HEK293 (cell line): ENCODE measurements at regions not wholly inside any gene's neighbourhood (a gene's known extent, or its start where the extent isn't known, plus 50 kb on each side); places are given as distances from the start of the nearest gene placed in this dataset.

Experiments used
- CTCF ChIA-PET: fragments of 350-600 bp; formaldehyde crosslinking; extraction: SDS; loops from one replicate; lab custom pipeline; 2021; ENCODE audit warnings: antibody characterized with exemption; lab: Yijun Ruan, JAX
- POLR2A ChIA-PET: fragments of 300-600 bp; formaldehyde crosslinking; extraction: SDS; loops from one replicate; lab custom pipeline; 2020; ENCODE audit warnings: antibody characterized with exemption, inconsistent platforms; lab: Yijun Ruan, JAX
- H3K27ac ChIP-seq: fragments of 200-500 bp; sonication (Bioruptor generic); 2 replicates; pipeline ENCODE4 v1.5.1; 2014; ENCODE audit warnings: low read depth, low read length, control low read depth, inconsistent platforms; ENCODE audit errors: extremely low read depth
- H3K36me3 ChIP-seq, 2 experiments: fragments of 200-500 bp in 1 of 2; sonication (Bioruptor generic) in 1 of 2; 1 replicate in 1 of 2; 2 replicates in 1 of 2; pipeline ENCODE4 v1.5.1; 2014 to 2017; ENCODE audit warnings: inconsistent platforms in 2 of 2, low read length in 2 of 2; ENCODE audit not compliant: control insufficient read depth in 2 of 2, insufficient read depth in 1 of 2
- H3K4me1 ChIP-seq: fragments of 200-500 bp; sonication (Bioruptor generic); 2 replicates; pipeline ENCODE4 v1.5.1; 2014; ENCODE audit warnings: mild to moderate bottlenecking, low read length, inconsistent platforms; ENCODE audit not compliant: control insufficient read depth, insufficient read depth
- H3K4me3 ChIP-seq: 2 replicates; pipeline ENCODE4 v1.5.1; 2011; ENCODE audit warnings: low read depth, mild to moderate bottlenecking, control low read depth, low read length, moderate library complexity
- H3K9me3 ChIP-seq: fragments of 200-500 bp; sonication (Bioruptor generic); 2 replicates; pipeline ENCODE4 v1.5.1; 2014; ENCODE audit warnings: low read depth, low read length, inconsistent platforms; ENCODE audit not compliant: control insufficient read depth, insufficient read depth
- GLI4 ChIP-seq: fragments of 450-650 bp; formaldehyde crosslinking; IDR thresholded peaks from 2 replicates; pipeline ENCODE4 v1.5.1; 2016; ENCODE audit warnings: missing biosample characterization, missing genetic modification characterization
- SP2 ChIP-seq: fragments of 450-650 bp; formaldehyde crosslinking; IDR thresholded peaks from 2 replicates; pipeline ENCODE4 v1.5.1; 2016; ENCODE audit warnings: missing biosample characterization, missing genetic modification characterization
- SP7 ChIP-seq: fragments of 450-650 bp; formaldehyde crosslinking; IDR thresholded peaks from 2 replicates; pipeline ENCODE4 v1.5.1; 2016; ENCODE audit warnings: missing biosample characterization, missing genetic modification characterization
- TRIM28 ChIP-seq: IDR thresholded peaks from 2 replicates; pipeline ENCODE4 v1.6.1; 2011; ENCODE audit warnings: low read length, control low read depth, borderline replicate concordance
- YY1 ChIP-seq: fragments of 450-650 bp; formaldehyde crosslinking; IDR thresholded peaks from 2 replicates; pipeline ENCODE4 v1.5.1; 2018; ENCODE audit warnings: missing biosample characterization, missing genetic modification characterization
- ZBTB8A ChIP-seq: fragments of 450-650 bp; formaldehyde crosslinking; IDR thresholded peaks from 2 replicates; pipeline ENCODE4 v1.5.1; 2016; ENCODE audit warnings: missing biosample characterization, missing genetic modification characterization
- ZFP37 ChIP-seq: fragments of 450-650 bp; formaldehyde crosslinking; IDR thresholded peaks from 2 replicates; pipeline ENCODE4 v1.5.1; 2016; ENCODE audit warnings: missing biosample characterization, missing genetic modification characterization
- ZNF146 ChIP-seq: fragments of 450-650 bp; formaldehyde crosslinking; IDR thresholded peaks from 2 replicates; pipeline ENCODE4 v1.5.1; 2016; ENCODE audit warnings: missing biosample characterization, missing genetic modification characterization
- ZNF292 ChIP-seq: fragments of 450-650 bp; formaldehyde crosslinking; IDR thresholded peaks from 2 replicates; pipeline ENCODE4 v1.5.1; 2016; ENCODE audit warnings: low read depth, missing biosample characterization, missing genetic modification characterization, borderline replicate concordance
- ZNF335 ChIP-seq: fragments of 450-650 bp; formaldehyde crosslinking; conservative IDR thresholded peaks from 2 replicates; pipeline ENCODE4 v1.5.1; 2016; ENCODE audit warnings: missing biosample characterization, missing genetic modification characterization
- ZNF354C ChIP-seq: fragments of 450-650 bp; formaldehyde crosslinking; IDR thresholded peaks from 2 replicates; pipeline ENCODE4 v1.5.1; 2016; ENCODE audit warnings: missing biosample characterization, missing genetic modification characterization, low read depth, borderline replicate concordance
- ZNF404 ChIP-seq: fragments of 450-650 bp; formaldehyde crosslinking; IDR thresholded peaks from 2 replicates; pipeline ENCODE4 v1.5.1; 2017; ENCODE audit warnings: missing biosample characterization, missing genetic modification characterization
- ZNF416 ChIP-seq: fragments of 450-650 bp; formaldehyde crosslinking; IDR thresholded peaks from 2 replicates; pipeline ENCODE4 v1.5.1; 2016; ENCODE audit warnings: missing biosample characterization, missing genetic modification characterization
- ZNF544 ChIP-seq: fragments of 450-650 bp; formaldehyde crosslinking; IDR thresholded peaks from 2 replicates; pipeline ENCODE4 v1.5.0; 2017; ENCODE audit warnings: missing biosample characterization, missing genetic modification characterization
- ZNF677 ChIP-seq: fragments of 450-650 bp; IDR thresholded peaks from 2 replicates; pipeline ENCODE4 v1.5.0; 2018; ENCODE audit warnings: missing biosample characterization, mild to moderate bottlenecking, missing genetic modification characterization, moderate library complexity
- TF ChIP-seq, protein P1 (sequence below): fragments of 450-650 bp; formaldehyde crosslinking; conservative IDR thresholded peaks from 2 replicates; pipeline ENCODE4 v1.5.1; 2016; ENCODE audit warnings: low read depth, missing biosample characterization, missing genetic modification characterization
- TF ChIP-seq, protein P2 (sequence below): fragments of 450-650 bp; formaldehyde crosslinking; IDR thresholded peaks from 2 replicates; pipeline ENCODE4 v1.5.1; 2016; ENCODE audit warnings: missing biosample characterization, missing genetic modification characterization
- TF ChIP-seq, protein P3 (sequence below): fragments of 450-650 bp; formaldehyde crosslinking; IDR thresholded peaks from 2 replicates; pipeline ENCODE4; 2016; ENCODE audit warnings: missing biosample characterization, missing genetic modification characterization
- TF ChIP-seq, protein P4 (sequence below): fragments of 450-650 bp; formaldehyde crosslinking; IDR thresholded peaks from 2 replicates; pipeline ENCODE4 v1.5.1; 2016; ENCODE audit warnings: missing biosample characterization, missing genetic modification characterization
- TF ChIP-seq, protein P5 (sequence below): fragments of 450-650 bp; formaldehyde crosslinking; IDR thresholded peaks from 2 replicates; pipeline ENCODE4 v1.5.1; 2017; ENCODE audit warnings: missing biosample characterization, missing genetic modification characterization

DNA sequence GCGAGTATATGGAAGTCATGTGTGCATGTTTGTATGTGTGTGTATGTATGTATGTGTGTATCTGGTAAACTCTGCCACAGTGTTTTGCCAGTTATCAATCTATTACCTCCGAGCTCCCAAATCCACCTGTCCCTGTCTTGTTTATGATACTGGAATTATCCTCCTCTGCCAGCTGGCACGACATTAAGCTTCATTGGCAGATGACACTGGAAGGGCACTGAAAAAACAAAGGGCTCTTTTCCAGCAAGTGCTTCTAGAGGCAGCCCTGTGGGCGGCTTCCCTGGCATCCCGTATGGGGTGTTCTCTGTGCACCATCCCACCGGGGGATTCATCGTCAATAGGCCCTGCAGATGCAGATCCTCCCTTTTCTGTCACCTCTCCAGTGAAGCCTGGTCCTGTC is 221.5 kb downstream of the MSX2 start (continued):
- TF ChIP-seq, protein P1, sequence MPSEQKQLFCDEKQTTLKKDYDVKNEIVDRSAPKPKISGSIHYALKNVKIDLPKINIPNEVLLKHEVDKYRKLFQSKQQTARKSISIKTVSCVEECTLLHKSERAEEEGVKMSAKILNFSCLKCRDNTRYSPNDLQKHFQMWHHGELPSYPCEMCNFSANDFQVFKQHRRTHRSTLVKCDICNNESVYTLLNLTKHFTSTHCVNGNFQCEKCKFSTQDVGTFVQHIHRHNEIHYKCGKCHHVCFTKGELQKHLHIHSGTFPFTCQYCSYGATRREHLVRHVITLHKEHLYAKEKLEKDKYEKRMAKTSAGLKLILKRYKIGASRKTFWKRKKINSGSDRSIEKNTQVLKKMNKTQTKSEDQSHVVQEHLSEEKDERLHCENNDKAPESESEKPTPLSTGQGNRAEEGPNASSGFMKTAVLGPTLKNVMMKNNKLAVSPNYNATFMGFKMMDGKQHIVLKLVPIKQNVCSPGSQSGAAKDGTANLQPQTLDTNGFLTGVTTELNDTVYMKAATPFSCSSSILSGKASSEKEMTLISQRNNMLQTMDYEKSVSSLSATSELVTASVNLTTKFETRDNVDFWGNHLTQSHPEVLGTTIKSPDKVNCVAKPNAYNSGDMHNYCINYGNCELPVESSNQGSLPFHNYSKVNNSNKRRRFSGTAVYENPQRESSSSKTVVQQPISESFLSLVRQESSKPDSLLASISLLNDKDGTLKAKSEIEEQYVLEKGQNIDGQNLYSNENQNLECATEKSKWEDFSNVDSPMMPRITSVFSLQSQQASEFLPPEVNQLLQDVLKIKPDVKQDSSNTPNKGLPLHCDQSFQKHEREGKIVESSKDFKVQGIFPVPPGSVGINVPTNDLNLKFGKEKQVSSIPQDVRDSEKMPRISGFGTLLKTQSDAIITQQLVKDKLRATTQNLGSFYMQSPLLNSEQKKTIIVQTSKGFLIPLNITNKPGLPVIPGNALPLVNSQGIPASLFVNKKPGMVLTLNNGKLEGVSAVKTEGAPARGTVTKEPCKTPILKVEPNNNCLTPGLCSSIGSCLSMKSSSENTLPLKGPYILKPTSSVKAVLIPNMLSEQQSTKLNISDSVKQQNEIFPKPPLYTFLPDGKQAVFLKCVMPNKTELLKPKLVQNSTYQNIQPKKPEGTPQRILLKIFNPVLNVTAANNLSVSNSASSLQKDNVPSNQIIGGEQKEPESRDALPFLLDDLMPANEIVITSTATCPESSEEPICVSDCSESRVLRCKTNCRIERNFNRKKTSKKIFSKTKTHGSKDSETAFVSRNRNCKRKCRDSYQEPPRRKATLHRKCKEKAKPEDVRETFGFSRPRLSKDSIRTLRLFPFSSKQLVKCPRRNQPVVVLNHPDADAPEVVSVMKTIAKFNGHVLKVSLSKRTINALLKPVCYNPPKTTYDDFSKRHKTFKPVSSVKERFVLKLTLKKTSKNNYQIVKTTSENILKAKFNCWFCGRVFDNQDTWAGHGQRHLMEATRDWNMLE: no peak
- TF ChIP-seq YY1 (tag by site-specific recombination) (no peak), ZNF292 (tag by site-specific recombination) (no peak), ZNF146 (tag by site-specific recombination) (no peak), ZFP37 (no peak)

DNA sequence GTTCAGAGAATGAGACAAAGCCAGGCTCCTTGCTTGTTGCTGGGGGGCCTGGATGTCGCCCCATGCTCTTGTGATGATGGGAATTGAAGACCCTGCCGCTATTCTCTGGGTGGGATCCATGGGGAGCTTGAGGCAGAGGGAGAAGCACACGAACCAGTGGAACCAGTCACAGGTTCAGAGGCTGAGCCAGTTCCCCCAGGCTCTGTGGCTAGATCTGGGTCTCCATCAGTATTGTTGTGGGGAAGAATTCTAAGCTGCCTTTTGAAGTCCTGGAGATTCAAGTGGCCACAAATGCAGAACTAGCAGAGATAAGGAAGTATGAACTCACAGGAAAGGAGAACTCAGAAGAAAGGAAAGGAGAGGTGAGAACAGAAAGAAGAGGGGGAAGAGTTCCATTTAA is 219.4 kb downstream of the MSX2 start:
- TF ChIP-seq, protein P2, sequence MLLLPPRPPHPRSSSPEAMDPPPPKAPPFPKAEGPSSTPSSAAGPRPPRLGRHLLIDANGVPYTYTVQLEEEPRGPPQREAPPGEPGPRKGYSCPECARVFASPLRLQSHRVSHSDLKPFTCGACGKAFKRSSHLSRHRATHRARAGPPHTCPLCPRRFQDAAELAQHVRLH: no peak
- TF ChIP-seq ZFP37 (no peak), ZNF335 (tag by site-specific recombination) (no peak), ZNF544 (tag by site-specific recombination) (no peak), ZNF416 (tag by site-specific recombination) (no peak), GLI4 (tag by site-specific recombination) (no peak), ZNF404 (no peak), ZBTB8A (no peak), TRIM28 (no peak), ZNF354C (no peak), ZNF677 (no peak), SP2 (tag by site-specific recombination) (no peak), SP7 (tag by site-specific recombination) (no peak)
- TF ChIP-seq, protein P3, sequence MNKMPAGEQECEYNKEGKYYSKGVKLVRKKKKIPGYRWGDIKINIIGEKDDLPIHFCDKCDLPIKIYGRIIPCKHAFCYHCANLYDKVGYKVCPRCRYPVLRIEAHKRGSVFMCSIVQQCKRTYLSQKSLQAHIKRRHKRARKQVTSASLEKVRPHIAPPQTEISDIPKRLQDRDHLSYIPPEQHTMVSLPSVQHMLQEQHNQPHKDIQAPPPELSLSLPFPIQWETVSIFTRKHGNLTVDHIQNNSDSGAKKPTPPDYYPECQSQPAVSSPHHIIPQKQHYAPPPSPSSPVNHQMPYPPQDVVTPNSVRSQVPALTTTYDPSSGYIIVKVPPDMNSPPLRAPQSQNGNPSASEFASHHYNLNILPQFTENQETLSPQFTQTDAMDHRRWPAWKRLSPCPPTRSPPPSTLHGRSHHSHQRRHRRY: no peak
- TF ChIP-seq, protein P4, sequence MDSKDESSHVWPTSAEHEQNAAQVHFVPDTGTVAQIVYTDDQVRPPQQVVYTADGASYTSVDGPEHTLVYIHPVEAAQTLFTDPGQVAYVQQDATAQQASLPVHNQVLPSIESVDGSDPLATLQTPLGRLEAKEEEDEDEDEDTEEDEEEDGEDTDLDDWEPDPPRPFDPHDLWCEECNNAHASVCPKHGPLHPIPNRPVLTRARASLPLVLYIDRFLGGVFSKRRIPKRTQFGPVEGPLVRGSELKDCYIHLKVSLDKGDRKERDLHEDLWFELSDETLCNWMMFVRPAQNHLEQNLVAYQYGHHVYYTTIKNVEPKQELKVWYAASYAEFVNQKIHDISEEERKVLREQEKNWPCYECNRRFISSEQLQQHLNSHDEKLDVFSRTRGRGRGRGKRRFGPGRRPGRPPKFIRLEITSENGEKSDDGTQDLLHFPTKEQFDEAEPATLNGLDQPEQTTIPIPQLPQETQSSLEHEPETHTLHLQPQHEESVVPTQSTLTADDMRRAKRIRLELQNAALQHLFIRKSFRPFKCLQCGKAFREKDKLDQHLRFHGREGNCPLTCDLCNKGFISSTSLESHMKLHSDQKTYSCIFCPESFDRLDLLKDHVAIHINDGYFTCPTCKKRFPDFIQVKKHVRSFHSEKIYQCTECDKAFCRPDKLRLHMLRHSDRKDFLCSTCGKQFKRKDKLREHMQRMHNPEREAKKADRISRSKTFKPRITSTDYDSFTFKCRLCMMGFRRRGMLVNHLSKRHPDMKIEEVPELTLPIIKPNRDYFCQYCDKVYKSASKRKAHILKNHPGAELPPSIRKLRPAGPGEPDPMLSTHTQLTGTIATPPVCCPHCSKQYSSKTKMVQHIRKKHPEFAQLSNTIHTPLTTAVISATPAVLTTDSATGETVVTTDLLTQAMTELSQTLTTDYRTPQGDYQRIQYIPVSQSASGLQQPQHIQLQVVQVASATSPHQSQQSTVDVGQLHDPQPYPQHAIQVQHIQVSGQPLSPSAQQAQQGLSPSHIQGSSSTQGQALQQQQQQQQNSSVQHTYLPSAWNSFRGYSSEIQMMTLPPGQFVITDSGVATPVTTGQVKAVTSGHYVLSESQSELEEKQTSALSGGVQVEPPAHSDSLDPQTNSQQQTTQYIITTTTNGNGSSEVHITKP (tag by site-specific recombination): no peak
- TF ChIP-seq, protein P5, sequence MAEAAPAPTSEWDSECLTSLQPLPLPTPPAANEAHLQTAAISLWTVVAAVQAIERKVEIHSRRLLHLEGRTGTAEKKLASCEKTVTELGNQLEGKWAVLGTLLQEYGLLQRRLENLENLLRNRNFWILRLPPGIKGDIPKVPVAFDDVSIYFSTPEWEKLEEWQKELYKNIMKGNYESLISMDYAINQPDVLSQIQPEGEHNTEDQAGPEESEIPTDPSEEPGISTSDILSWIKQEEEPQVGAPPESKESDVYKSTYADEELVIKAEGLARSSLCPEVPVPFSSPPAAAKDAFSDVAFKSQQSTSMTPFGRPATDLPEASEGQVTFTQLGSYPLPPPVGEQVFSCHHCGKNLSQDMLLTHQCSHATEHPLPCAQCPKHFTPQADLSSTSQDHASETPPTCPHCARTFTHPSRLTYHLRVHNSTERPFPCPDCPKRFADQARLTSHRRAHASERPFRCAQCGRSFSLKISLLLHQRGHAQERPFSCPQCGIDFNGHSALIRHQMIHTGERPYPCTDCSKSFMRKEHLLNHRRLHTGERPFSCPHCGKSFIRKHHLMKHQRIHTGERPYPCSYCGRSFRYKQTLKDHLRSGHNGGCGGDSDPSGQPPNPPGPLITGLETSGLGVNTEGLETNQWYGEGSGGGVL (tag by site-specific recombination): no peak
- POLR2A ChIA-PET: no interaction called here
- Histone ChIP-seq H3K27ac (no peak overlapping the region), H3K4me1 (no peaks in the 10 kb centered on the region), H3K9me3 (no peaks in the 10 kb centered on the region), H3K4me3 (no peak overlapping the region), H3K36me3 (no peaks in the 10 kb centered on the region)
- CTCF ChIA-PET: interaction anchor here (1.1 kb wide), 1 partner anchor 516 kb away, joined by 3 read pairs; no protein-coding TSS in a partner anchor
